Dermis microvascular lymphatic vessel endothelial cell (primary cell): ENCODE measurements at regions not wholly inside any gene's neighbourhood (a gene's known extent, or its start where the extent isn't known, plus 50 kb on each side); places are given as distances from the start of the nearest gene placed in this dataset.

Source experiments
- DNase-seq, 2 donors: peaks; one replicate each; pipeline versions ENCODE4 v3.0.0 to v3.0.0-alpha.2; 2010; ENCODE audit warnings: low read depth in 2 of 2

- no peak for DNase-seq
These were observed 316.2 kb downstream of the DHX35 start for GRCh38 chr20:39278230-39278788.

DNA sequence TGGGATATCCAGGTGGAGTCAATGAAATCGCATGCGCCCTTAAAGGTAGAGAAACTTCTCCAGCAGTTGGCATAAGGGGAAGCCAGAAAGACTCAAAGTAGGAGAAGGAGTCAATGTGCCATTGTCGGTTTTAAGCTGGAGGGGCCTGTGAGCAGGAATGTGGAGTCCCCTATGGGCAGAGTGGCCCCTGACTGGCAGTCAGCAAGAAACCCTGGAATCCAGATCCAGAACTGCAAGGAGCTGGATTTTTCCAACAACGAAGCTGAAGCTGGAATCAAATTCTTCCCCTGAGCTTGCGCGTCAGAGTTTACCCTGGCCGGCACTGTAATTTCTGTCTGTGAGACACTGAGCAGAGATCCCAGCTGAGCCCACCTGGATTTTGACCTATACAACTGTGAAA lies 315.0 kb downstream of the DHX35 start:
- DNase-seq = no peak

- no peak for DNase-seq
These were observed 308.9 kb downstream of the DHX35 start for GRCh38 chr20:39270837-39271604.

GRCh38 chr20:39269493-39270217 lies 307.5 kb downstream of the DHX35 start:
- DNase-seq = peak in 1 of 2 donors; percentile 36

DNA sequence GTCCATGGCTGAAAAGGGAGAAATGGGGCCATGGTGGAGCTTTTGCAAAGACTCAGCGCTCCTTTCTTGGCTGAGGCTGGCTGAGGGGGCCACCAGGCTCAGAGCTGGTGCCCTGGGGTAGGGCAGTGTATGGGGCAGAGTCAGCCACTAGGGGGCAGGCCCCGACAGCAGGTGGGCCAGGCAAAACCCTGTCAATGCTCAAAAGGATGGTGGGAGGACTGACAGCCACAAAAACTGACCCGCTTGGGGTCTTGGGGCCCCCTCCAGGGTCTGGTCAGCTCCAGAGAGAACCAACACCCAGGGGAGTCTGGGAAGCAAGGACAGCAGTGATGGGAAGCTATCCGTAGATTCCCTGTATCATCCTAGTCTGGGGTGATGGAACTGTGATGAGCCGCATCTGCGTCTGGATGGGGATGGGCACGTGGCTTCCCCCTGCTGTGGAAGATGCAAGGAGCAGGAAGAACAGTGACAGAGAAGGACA lies 306.9 kb downstream of the DHX35 start:
- DNase-seq = no peak

DNA sequence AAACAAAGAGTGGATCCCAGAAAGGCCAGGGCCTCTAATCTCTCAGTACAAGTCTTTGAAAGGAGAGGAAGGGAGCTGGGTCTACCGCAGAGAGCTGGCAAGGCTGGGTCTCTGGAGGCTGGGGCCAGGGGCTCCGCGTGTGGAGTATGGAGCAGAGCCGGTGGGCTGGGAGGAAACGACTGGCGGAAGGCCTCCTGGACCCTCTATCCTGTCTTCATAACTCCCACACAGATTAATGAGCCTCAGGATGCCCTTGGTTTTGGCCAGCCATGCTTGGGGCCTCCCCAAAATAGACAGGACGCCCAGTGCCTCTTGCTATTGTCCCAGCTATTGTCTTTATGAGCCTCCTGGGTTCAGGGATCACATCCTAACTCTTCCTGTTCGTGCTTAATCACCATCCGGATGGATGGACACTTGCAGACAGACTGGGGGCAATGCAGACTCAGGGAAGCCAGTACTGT lies 306.4 kb downstream of the DHX35 start:
- peak in 1 of 2 donors; percentile 82 for DNase-seq

DNA sequence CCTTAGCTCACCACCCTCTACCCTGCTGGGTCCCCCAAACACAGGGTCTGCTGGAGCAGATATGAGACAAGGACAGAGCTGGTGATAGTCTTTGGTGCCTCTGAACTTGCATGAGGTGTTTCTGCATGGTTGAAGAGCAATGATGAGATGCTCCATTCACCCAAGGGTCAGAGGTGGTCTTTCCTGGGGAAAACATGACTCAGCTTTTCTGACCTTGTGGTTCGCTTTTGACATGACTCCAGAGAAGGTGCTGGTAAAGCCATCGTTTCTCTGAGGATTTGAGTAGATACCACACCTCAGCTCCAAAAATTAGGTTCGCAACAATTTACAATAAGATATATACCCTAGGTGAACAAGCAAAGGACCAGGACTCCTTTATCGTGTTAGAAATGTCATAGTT lies 304.8 kb downstream of the DHX35 start:
- DNase-seq = no peak

DNA sequence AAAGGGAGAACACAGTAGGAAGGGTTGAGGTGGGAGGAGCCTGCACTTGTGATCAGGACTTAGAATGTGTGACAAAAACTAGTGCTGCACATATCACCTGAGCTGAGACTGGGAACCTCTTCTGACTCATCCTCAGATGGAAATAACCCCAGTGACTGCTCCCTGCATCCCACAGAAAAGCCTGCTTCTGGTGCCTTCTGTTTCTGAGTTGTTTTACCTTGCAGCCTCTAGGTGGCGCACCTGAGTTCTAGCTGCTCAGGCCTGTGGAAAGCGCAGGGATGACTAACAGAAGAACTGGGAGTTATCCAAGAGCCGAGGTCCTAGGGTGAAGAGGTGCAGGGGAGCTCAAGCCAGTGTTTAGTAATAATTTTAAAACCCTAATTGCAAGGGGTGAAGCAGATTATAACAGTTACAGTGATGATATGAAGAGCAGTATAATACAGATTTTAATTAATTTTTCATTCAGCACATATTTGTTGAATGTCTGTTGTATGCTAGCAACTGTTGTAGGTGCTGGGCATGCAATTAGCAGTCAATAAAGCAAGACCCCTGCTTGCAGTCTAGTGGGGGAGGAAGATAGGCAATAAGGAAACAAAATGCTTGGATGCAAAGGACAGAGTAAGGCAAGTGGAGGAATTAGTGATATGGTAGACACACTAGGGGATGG lies 302.5 kb downstream of the DHX35 start:
- DNase-seq = peak; percentile 39 to 80

DNA sequence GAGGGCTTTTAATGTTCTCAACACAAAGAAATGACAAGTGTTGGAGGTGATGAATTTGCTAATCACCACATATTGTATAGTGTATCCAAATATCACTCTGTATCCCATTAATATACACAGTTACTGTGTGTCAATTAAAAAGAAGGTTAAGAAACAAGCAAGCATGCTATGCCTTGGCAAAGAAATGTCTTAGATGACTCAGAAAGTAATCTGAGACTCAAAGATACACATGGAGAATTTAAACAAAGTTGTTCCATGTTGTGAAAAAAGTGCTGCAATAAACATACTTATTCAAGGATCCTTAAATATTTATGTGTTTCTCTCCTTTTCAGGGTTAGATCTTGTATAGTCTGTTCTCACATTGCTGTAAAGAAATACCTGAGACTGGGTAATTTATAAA lies 300.9 kb downstream of the DHX35 start:
- no peak for DNase-seq

DNA sequence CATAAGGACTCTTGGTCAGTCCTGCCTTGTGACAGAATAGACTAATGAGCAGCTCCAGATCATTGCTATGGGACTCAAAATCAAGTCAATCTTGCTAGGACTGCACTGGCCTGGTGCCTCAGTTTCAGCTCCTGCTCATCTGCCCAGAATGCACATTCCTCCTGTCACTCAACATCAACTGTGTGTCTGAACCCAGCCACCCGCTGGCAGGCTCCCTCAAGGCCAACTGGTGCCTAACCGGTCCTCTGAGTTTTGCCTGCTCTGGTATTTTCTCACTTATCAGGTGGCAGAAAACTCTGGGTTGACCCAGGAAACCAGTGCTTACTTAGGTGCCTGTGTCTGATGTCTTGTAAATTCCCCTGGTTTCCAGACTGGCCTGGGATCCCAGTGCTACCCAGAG lies 297.7 kb downstream of the DHX35 start:
- no peak for DNase-seq

DNA sequence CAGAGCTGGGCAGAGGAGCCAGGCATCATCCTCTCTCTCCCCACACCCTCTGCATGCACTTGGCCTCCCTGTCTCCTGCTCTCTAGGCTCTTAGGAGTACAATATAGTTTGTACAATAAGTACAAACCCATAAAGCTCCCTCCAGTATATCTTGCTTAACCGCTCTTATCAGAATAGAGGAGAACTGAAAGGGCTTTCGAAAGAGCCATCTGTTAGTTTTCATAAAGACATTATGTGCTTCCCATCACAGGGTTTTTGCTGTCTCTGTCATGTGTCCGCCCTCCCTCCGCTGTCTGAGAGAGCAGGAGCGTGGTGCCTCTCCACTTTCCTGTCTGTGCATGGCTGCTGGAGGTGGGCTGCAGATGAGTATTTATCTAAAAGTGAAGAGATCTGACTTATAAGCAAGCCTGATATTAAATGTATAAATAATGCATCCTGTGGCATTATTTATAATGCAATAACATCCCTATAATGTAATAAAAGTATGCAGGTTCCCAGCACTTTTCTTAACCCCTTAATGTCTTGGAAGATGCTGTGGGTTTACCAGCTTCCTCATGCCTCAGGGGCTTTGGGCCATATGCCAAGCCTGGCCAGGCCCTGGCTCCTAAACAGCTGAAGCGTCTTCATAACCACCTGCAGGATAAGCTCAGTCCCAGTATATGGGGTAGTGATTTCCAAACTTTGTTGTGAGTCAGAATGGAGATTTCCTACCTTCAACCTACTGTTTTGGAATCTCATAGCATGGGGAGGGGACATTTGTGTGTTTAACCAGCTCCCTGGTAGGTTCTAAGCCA lies 297.1 kb downstream of the DHX35 start:
- DNase-seq = no peak

GRCh38 chr20:39258253-39258652 lies 296.1 kb downstream of the DHX35 start:
- no peak for DNase-seq

DNA sequence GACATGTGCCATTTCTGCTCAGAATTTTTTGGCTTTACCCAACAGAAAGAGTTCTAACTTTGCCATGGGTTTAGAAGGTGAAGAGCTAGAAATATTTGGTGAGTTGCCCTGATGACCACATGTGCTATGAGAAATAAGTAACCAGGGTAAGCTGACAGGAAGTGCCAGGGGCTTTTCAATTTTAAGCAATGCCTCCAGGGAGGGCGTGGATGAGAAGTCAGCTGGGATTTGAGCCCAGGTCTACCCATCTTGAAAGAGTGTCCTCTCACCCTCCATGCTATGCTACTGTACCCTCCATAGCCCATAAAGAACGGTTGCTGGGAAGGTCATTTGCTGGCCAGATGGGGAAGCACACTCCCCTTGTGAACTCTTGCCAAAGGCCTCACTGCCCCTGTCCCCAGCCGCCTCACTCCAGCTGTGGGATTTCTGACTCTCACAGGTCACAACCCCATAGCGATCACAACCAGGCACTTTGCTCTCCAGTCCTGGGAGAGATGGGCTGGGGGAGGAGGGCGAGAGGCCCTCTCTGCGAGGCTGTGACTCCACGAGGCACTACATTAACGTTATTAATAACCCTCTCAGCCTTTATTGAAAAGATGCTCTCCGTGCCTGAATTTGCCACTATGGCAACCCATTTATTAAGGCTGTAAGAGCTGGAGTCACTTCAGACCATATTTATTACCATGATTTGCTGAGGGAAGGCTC lies 291.1 kb downstream of the DHX35 start:
- no peak for DNase-seq

DNA sequence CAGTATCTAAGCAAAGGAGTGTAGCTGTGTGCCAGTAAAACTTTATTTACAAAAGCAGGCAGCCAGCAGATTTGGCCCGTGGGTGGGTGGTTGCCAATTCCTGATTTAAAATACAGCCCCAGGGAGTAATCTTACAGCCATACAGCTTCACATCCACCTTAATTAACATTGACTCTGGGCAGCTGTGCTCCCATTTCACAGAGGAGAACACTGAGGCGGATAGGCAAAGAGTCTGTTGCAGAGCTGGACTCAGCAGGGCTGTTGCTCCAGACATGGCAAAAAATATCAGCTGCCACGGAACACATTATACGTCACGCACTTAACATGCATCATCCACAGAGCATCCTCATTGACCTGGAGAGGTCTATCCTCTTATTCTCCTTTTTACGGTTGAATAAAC lies 289.9 kb downstream of the DHX35 start:
- DNase-seq = no peak

- DNase-seq = no peak
These were observed 287.7 kb downstream of the DHX35 start for GRCh38 chr20:39249798-39250197.

DNA sequence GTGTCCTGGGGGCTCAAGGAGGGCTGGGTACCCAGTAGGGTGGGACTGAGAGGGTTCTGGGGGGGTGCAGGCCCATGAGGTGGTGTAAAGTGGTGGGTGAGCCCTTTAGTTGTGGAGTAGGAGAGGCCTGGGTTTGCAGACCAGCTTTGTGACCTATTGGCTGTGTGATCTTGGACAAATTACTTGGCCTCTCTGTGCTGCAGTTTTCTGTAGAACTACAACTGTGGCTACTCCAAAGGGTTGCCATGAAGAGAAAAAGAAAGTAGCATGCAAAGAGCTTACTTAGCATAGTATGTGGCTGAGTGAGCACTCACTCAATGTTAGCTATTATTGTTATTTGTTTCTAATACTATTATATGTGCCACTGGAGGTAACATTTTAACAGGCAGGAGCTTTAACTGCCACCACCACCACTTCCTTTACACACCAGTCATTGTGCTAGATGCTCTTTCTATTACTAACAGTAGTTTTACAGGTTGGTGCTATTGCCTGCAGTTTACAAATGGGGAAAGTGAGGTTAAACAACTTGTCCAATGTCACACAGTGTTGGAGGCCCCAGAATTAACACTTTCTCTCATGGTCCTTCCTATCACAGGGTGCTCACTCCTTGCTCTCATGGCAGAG lies 286.8 kb downstream of the DHX35 start:
- no peak for DNase-seq

GRCh38 chr20:39248171-39248861 lies 286.2 kb downstream of the DHX35 start:
- no peak for DNase-seq

- no peak for DNase-seq
These were observed 284.3 kb downstream of the DHX35 start for GRCh38 chr20:39246436-39246835.

DNA sequence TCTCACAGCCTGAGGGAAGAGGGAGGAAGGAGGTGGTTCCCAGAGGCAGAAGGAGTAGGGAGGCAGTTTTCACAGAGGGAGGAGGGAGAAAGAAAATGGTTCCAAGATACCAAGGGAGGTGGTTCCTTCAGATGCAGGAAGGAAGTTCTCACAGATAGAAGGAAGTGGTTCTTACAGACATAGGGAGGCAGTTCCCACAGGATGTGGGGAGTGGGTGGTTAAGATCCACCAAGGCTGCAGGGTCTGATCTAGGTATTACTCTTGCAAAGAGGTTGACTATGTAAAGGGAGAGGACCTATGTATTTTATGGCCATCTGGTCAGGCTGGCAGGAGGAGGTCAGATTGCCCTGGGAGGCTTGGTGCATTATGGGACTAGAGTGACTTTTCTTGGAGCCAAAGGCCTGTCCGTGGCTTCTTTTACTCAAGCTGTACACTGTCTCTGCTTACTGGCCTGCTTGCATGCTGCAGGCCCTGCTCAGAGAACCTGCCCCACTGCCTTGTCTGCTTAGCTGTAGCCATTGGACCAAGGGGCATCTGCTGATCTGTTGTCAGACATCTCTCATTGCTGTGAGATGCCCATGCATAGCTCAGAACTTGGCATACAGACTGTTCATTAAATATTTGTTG lies 283.7 kb downstream of the DHX35 start:
- DNase-seq = no peak
